ENCODE measurements at regions not wholly inside any gene's neighbourhood (a gene's known extent, or its start where the extent isn't known, plus 50 kb on each side); places are given as distances from the start of the nearest gene placed in this dataset.
A peak's percentile ranks its signal among the peaks of the same experiment; 100 is the strongest.

DNA sequence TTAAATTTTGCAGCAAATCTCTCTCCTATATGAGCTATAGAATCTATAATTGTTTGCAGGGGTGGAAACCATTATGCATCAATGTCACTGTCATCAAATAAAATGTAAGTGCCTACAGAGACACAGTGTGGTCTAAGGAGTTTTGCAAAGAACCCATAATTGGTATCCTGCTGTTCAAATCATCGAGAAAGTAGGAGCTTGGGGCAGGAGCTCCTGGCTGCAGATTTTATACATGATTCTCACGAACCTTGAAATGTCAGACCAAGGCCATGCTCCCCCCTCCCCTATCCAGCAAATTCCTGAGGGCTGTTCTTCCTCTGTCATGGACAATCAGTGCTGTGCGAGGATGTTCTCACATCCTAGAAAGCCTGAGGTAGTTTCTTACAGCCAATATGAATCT, 119.5 kb upstream of the CYRIA start:
- TF ChIP-seq, protein P1, sequence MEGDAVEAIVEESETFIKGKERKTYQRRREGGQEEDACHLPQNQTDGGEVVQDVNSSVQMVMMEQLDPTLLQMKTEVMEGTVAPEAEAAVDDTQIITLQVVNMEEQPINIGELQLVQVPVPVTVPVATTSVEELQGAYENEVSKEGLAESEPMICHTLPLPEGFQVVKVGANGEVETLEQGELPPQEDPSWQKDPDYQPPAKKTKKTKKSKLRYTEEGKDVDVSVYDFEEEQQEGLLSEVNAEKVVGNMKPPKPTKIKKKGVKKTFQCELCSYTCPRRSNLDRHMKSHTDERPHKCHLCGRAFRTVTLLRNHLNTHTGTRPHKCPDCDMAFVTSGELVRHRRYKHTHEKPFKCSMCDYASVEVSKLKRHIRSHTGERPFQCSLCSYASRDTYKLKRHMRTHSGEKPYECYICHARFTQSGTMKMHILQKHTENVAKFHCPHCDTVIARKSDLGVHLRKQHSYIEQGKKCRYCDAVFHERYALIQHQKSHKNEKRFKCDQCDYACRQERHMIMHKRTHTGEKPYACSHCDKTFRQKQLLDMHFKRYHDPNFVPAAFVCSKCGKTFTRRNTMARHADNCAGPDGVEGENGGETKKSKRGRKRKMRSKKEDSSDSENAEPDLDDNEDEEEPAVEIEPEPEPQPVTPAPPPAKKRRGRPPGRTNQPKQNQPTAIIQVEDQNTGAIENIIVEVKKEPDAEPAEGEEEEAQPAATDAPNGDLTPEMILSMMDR (IDR thresholded peaks at IDR 0.05; ENCODE audit: control insufficient read depth, extremely low read depth, insufficient read depth): no peak
- DNase-seq (ENCODE audit: low read depth): no peak
- H3K4me3 ChIP-seq (ENCODE audit: low read depth, low read length): no peak overlapping the region

DNA sequence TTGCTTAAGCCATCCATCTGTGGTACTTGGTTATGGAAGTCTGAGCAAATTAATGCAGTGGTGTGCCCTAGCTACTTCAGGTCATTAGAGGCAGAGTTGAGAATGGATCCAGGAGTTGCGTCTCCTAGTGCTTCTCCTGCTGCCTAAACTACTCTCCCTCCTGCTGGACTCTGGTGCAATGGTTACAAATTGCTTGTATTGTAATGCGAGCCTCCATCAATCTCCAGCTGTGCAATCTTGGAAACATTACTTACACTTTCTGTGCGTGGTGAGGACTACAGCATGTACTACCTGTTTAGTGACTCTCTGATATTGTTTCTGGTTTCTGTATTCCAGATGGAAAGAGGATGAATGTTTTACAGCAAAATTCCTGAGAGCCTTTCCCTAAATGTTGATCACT, 119.0 kb upstream of the CYRIA start:
- H3K4me3 ChIP-seq (ENCODE audit: low read depth, low read length): no peak overlapping the region
- TF ChIP-seq, protein P1 (IDR thresholded peaks at IDR 0.05; ENCODE audit: control insufficient read depth, extremely low read depth, insufficient read depth): no peak
- no peak for DNase-seq (ENCODE audit: low read depth)

DNA sequence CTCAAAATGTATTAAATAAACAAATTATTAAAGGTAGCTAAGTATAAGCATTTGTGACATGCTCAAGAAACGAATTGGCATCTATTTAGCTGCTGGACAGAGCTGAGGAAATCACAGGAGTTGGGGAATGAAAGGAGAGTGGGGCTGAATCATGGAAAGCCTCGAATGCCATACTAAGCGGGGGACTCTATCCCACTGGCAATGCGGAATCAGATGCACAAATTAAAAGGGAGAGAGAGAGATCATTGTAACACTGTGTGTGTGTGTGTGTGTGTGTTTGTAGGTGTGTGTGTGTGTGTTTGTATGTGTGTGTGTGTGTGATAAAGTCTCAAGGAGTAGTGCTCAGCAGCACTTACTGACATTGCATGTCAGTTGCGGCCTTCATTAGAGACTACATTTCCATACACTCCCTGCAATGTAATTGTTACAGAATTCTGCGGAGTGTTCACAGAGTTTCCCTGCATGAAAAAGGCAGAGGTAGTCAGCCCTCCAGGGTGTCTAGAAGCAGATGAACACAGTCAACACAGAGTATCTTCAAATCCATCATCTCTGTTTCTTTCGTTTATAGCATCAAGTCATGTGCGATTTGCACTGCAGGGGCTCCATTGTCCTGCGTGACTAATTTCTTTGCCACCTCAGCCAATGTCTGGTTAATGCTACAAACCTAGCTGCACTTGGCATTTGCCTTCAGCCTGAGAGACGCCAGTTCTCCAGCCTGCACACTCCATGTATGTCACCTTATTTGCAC, 111.7 kb upstream of the CYRIA start:
- TF ChIP-seq, protein P1 (IDR thresholded peaks at IDR 0.05; ENCODE audit: control insufficient read depth, extremely low read depth, insufficient read depth): no peak
- no peak for DNase-seq (ENCODE audit: low read depth)
- no peak overlapping the region for H3K4me3 ChIP-seq (ENCODE audit: low read depth, low read length)

DNA sequence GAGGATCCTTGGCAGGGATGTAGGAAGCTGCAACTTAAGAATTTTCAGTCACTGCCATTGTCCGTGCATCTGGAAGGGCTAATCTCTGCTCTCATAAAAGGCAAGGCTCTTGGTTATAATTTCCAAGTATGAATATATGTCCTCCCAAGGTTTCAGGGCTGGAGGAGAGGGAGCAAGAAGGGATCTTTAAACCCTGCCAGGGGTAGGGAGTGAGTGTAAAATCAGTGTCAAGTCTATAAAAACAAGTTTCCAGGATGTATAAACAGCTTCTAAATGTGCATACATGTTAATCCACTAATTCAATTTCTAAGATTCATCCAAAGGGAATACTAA, 110.2 kb upstream of the CYRIA start:
- H3K4me3 ChIP-seq (ENCODE audit: low read depth, low read length): no peak overlapping the region
- TF ChIP-seq, protein P1 (IDR thresholded peaks at IDR 0.05; ENCODE audit: control insufficient read depth, extremely low read depth, insufficient read depth): no peak
- DNase-seq (ENCODE audit: low read depth): no peak

DNA sequence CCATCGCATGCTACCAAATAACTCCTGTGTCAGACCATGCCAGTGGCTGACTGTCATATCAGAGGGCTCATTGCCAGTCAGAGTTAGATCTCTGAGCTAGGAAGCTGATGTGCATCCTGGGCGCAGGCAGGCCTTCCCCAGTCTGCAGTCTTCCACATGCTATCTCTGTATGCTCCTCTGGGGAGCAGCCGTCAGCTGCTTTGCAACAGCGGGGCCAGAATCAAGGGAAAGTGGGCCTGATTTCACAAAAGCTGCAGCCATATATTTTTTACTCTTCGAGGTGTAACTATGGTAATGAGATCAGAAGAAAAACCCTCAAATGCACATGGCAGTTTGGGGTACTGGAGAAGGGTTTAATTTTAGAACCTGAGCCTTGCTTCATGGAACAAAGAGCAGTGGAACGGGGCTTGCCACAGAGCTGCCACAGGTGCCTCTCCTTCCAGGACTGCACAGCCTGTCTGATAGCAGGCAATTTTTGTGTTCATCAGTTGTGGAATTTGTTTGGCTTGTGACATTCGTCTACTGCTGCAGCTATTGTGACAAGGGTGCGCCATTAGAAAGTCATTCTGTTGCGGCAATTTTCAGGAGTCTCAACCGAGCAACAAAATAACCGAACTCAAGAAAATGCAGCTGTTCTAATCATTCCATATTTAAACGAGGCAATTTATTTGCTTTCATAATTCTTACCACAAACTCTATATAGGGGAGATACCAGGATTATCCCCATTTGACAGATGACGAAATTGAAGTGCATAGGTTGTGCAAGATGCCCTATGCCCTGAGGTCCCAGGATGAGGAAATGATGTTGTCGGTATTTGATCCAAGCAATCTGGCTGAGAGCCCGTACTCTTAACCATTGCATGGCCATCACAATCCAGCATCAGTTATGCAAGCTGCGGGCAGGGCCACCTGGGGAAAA, 109.6 kb upstream of the CYRIA start:
- DNase-seq (ENCODE audit: low read depth): no peak
- TF ChIP-seq, protein P1 (IDR thresholded peaks at IDR 0.05; ENCODE audit: control insufficient read depth, extremely low read depth, insufficient read depth): peak; percentile 28; the same call in 1 of the 2 replicates
- H3K4me3 ChIP-seq (ENCODE audit: low read depth, low read length): no peak overlapping the region

DNA sequence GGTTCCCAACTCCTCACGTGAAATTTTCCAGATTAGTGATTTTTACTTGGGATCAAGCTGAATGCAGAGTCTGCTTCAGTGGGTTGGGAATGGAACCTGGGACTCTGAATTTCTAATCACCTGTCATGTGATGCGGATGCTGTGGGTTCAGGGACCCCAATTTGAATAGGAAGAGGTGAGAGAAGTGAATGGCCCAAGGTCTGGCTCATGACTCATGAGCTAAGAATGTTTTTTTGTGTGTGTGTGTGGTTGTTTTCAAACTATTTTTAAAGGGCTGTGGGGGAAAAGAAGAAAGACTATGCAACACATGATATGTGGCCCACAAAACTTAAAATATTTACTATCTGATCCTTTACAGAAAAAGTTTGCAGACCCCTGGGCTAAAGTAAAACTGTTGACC, 108.5 kb upstream of the CYRIA start:
- TF ChIP-seq, protein P1 (IDR thresholded peaks at IDR 0.05; ENCODE audit: control insufficient read depth, extremely low read depth, insufficient read depth): no peak
- no peak overlapping the region for H3K4me3 ChIP-seq (ENCODE audit: low read depth, low read length)
- DNase-seq (ENCODE audit: low read depth): no peak

Measured in LNCaP clone FGC (cell line).